IMR-90 (cell line): ENCODE measurements at regions not wholly inside any gene's neighbourhood (a gene's known extent, or its start where the extent isn't known, plus 50 kb on each side); places are given as distances from the start of the nearest gene placed in this dataset.

Experiments used
- ATAC-seq: fragments of 200-7000 bp; cut with Tn5 transposase; 2 replicates; pipeline ENCODE4 v1.9.1; 2020; ENCODE audit warnings: low read depth, mild to moderate bottlenecking, moderate library complexity
- BruUV-seq: library from RNA; stranded (reverse); fragments of 400-500 nt; replicated peaks from 2 replicates; lab custom pipeline; 2021; lab: Mats Ljungman, UMichigan
- CTCF ChIA-PET: fragments of 300-600 bp; formaldehyde crosslinking; extraction: SDS; loops from one replicate; lab custom pipeline; 2021; ENCODE audit warnings: antibody characterized with exemption; lab: Yijun Ruan, JAX
- POLR2A ChIA-PET: fragments of 300-600 bp; sonication (Branson Sonifier 250); formaldehyde crosslinking; loops from one replicate; lab custom pipeline; 2022; ENCODE audit warnings: antibody characterized with exemption; ENCODE audit not compliant: unreplicated experiment; lab: Charles Lee
- DNase-seq: peaks from one replicate; pipeline ENCODE4 v3.0.0; 2013
- H2AFZ ChIP-seq: replicated peaks from 2 replicates; pipeline ENCODE3; 2013; ENCODE audit warnings: low read length, mild to moderate bottlenecking; ENCODE audit not compliant: poor library complexity
- H2AK5ac ChIP-seq: 2 replicates; pipeline ENCODE4 v1.6.1; 2013; ENCODE audit warnings: low read depth, low read length, inconsistent platforms
- H2AK9ac ChIP-seq: replicated peaks from 2 replicates; pipeline ENCODE3; 2013; ENCODE audit warnings: mild to moderate bottlenecking, low read depth, low read length, moderate library complexity; ENCODE audit not compliant: poor library complexity
- H2BK120ac ChIP-seq: 2 replicates; pipeline ENCODE4 v1.6.1; 2013; ENCODE audit warnings: low read depth, low read length, inconsistent platforms
- H2BK15ac ChIP-seq: 3 replicates; pipeline ENCODE4 v1.6.1; 2013; ENCODE audit warnings: low read depth, low read length, inconsistent platforms
- H2BK20ac ChIP-seq: 2 replicates; pipeline ENCODE4 v1.6.1; 2013; ENCODE audit warnings: low read depth, mild to moderate bottlenecking, inconsistent platforms, low read length, moderate library complexity
- H2BK5ac ChIP-seq: 2 replicates; pipeline ENCODE4 v1.6.1; 2013; ENCODE audit warnings: mild to moderate bottlenecking, low read depth, low read length, inconsistent platforms; ENCODE audit not compliant: poor library complexity, severe bottlenecking
- H3K14ac ChIP-seq: replicated peaks from 2 replicates; pipeline ENCODE4 v1.6.1; 2013; ENCODE audit warnings: low read depth, low read length, inconsistent platforms
- H3K18ac ChIP-seq: 2 replicates; pipeline ENCODE4 v1.6.1; 2013; ENCODE audit warnings: low read depth, low read length, control low read depth
- H3K23ac ChIP-seq: 2 replicates; pipeline ENCODE4 v1.6.1; 2013; ENCODE audit warnings: low read depth, low read length, inconsistent platforms
- H3K27ac ChIP-seq: 2 replicates; pipeline ENCODE4 v1.5.1; 2013; ENCODE audit warnings: mild to moderate bottlenecking, control low read depth, low read length; ENCODE audit not compliant: insufficient read depth
- H3K27me3 ChIP-seq: 2 replicates; pipeline ENCODE4 v1.6.1; 2013; ENCODE audit warnings: low read length; ENCODE audit not compliant: control insufficient read depth, insufficient read depth
- H3K36me3 ChIP-seq: 2 replicates; pipeline ENCODE4 v1.6.1; 2013; ENCODE audit warnings: low read length, mixed read lengths; ENCODE audit not compliant: control insufficient read depth, insufficient read depth
- H3K4ac ChIP-seq: 2 replicates; pipeline ENCODE4 v1.6.1; 2013; ENCODE audit warnings: low read depth, low read length, inconsistent platforms
- H3K4me1 ChIP-seq: 2 replicates; pipeline ENCODE4 v1.6.1; 2013; ENCODE audit warnings: low read length, mixed read lengths; ENCODE audit not compliant: control insufficient read depth, insufficient read depth
- H3K4me2 ChIP-seq: 2 replicates; pipeline ENCODE4 v1.6.1; 2013; ENCODE audit warnings: low read depth, mild to moderate bottlenecking, control low read depth, low read length, moderate library complexity
- H3K4me3 ChIP-seq: 2 replicates; pipeline ENCODE4 v1.5.1; 2013; ENCODE audit warnings: low read depth, mild to moderate bottlenecking, control low read depth, low read length, moderate library complexity; ENCODE audit not compliant: insufficient read depth
- H3K56ac ChIP-seq: 2 replicates; pipeline ENCODE4 v1.6.1; 2013; ENCODE audit warnings: low read length, inconsistent platforms; ENCODE audit not compliant: insufficient read depth; ENCODE audit errors: extremely low read depth
- H3K79me1 ChIP-seq, 2 experiments: 2 replicates each; pipeline ENCODE4 v1.6.1; 2013; ENCODE audit warnings: low read length in 2 of 2, inconsistent platforms in 1 of 2, low read depth in 1 of 2
- H3K9ac ChIP-seq: 2 replicates; pipeline ENCODE4 v1.6.1; 2013; ENCODE audit warnings: low read depth, low read length, control low read depth
- H3K9me1 ChIP-seq: 2 replicates; pipeline ENCODE4 v1.6.1; 2013; ENCODE audit warnings: low read length, inconsistent platforms; ENCODE audit not compliant: insufficient read depth
- H3K9me3 ChIP-seq: 2 replicates; pipeline ENCODE4 v1.6.1; 2013; ENCODE audit warnings: low read length; ENCODE audit not compliant: control insufficient read depth, insufficient read depth
- H4K20me1 ChIP-seq: 2 replicates; pipeline ENCODE4 v1.6.1; 2013; ENCODE audit warnings: low read length, inconsistent platforms; ENCODE audit not compliant: insufficient read depth
- H4K5ac ChIP-seq: 2 replicates; pipeline ENCODE4 v1.6.1; 2013; ENCODE audit warnings: mild to moderate bottlenecking, low read depth, low read length, control low read depth
- H4K8ac ChIP-seq, 2 experiments: 2 replicates each; pipeline ENCODE4 v1.6.1; 2013; ENCODE audit warnings: low read depth in 2 of 2, low read length in 2 of 2, control low read depth in 1 of 2, inconsistent platforms in 1 of 2
- H4K91ac ChIP-seq: 2 replicates; pipeline ENCODE4 v1.6.1; 2013; ENCODE audit warnings: low read depth, low read length, inconsistent platforms; ENCODE audit not compliant: insufficient read depth
- BHLHE40 ChIP-seq: fragments of 150-350 bp; IDR thresholded peaks from 2 replicates; pipeline ENCODE4 v1.6.1; 2016; ENCODE audit warnings: mild to moderate bottlenecking, low read depth, low read length
- FOS ChIP-seq: fragments of 150-350 bp; IDR thresholded peaks from 2 replicates; pipeline ENCODE4 v1.6.1; 2016; ENCODE audit warnings: low read depth, low read length
- MAZ ChIP-seq: IDR thresholded peaks from 2 replicates; pipeline ENCODE4 v1.6.1; 2012; ENCODE audit warnings: low read depth, mild to moderate bottlenecking, low read length, improper control_type of control experiment, moderate library complexity, borderline replicate concordance
- RCOR1 ChIP-seq: IDR thresholded peaks from 2 replicates; pipeline ENCODE4 v1.6.1; 2012; ENCODE audit warnings: mild to moderate bottlenecking, low read length, improper control_type of control experiment; ENCODE audit not compliant: insufficient replicate concordance
- RFX5 ChIP-seq: IDR thresholded peaks from 2 replicates; pipeline ENCODE4 v1.8.0; 2012; ENCODE audit warnings: low read depth, mild to moderate bottlenecking, low read length, moderate library complexity
- WGBS, 2 experiments: methylation state at CpG; one replicate each; pipeline versions ENCODE4 v1.1.5 to v1.1.7; 2013; ENCODE audit warnings: missing lambda C conversion rate in 2 of 2; ENCODE audit not compliant: insufficient read length in 1 of 2; ENCODE audit errors: extremely low coverage in 2 of 2; 5-methylcytosine and 5-hydroxymethylcytosine counted together
- dilution Hi-C: fragments of 300-500 bp; cut with HindIII; formaldehyde crosslinking; loops from one replicate; pipeline ENCODE4 v1.14.3; 2018; ENCODE audit warnings: low sequenced_read_pairs; ENCODE audit not compliant: unreplicated experiment
- in situ Hi-C: fragments of 300-500 bp; cut with MboI; formaldehyde crosslinking; loops from 3 replicates; pipeline ENCODE4 v1.14.3; 2019; ENCODE audit warnings: low sequenced_read_pairs, inconsistent platforms, mixed read lengths
- intact Hi-C: fragments of 100-400 bp; cut with micrococcal nuclease; formaldehyde crosslinking; loops from 2 replicates; pipeline ENCODE4 v1.10.0; 2022

- no peak overlapping the region for H2AK9ac ChIP-seq
- H3K23ac ChIP-seq: no peak overlapping the region
- H3K27me3 ChIP-seq: no peaks in the 10 kb centered on the region
- H3K9ac ChIP-seq: no peak overlapping the region
- H4K20me1 ChIP-seq: no peaks in the 10 kb centered on the region
- BruUV-seq: no TSS peak
- no peak overlapping the region for H2BK15ac ChIP-seq
- no peak overlapping the region for H2AFZ ChIP-seq
- H3K4me1 ChIP-seq: no peaks in the 10 kb centered on the region
- H3K36me3 ChIP-seq: no peaks in the 10 kb centered on the region
- CTCF ChIA-PET: interaction anchor here (1.5 kb wide), 1 partner anchor 11 kb away, joined by 3 read pairs; no protein-coding TSS in a partner anchor
- DNase-seq (no peak), ATAC-seq (no peak)
- POLR2A ChIA-PET: no interaction called here
- no peak overlapping the region for H4K91ac ChIP-seq
- intact Hi-C loops (no loop called here), dilution Hi-C loops (no loop called here), in situ Hi-C loops (no loop called here)
- no peak overlapping the region for H3K4ac ChIP-seq
- no peaks in the 10 kb centered on the region for H3K9me1 ChIP-seq
- H3K4me3 ChIP-seq: no peak overlapping the region
- H2BK20ac ChIP-seq: no peak overlapping the region
- H3K56ac ChIP-seq: no peak overlapping the region
- no peak overlapping the region for H2BK120ac ChIP-seq
- H3K79me1 ChIP-seq: no peaks in the 10 kb centered on the region
- H4K8ac ChIP-seq: no peak overlapping the region
- TF ChIP-seq BHLHE40 (no peak), MAZ (no peak), FOS (no peak), RFX5 (no peak), RCOR1 (no peak)
- no peak overlapping the region for H3K18ac ChIP-seq
- H2AK5ac ChIP-seq: no peak overlapping the region
- H3K4me2 ChIP-seq: no peak overlapping the region
- H3K9me3 ChIP-seq: no peaks in the 10 kb centered on the region
- no peak overlapping the region for H2BK5ac ChIP-seq
- H4K5ac ChIP-seq: no peak overlapping the region
- no CpG with 5 or more reads among the region's 2 CpGs for WGBS, 2 experiments
- H3K27ac ChIP-seq: no peak overlapping the region
- no peak overlapping the region for H3K14ac ChIP-seq
These were observed 266.1 kb downstream of the SOCS6 start for GRCh38 chr18:70554854-70555445.
